ENCODE measurements at regions not wholly inside any gene's neighbourhood (a gene's known extent, or its start where the extent isn't known, plus 50 kb on each side); places are given as distances from the start of the nearest gene placed in this dataset.
"Not testable (repeated sequence)": the region's sequence is repeated elsewhere in the genome, so short reads cannot be mapped to it uniquely, and the experiment has no call there.

GRCh38 chr3:145387211-145387610 is 773.8 kb downstream of the PLOD2 start:
- Histone ChIP-seq H3K36me3 (ENCODE audit: control insufficient read depth, insufficient read depth, low read length) (no peaks in the 10 kb centered on the region), H3K9ac (ENCODE audit: low read length) (no peak overlapping the region), H3K27me3 (ENCODE audit: control insufficient read depth, insufficient read depth, low read length) (no peaks in the 10 kb centered on the region), H3K27ac (ENCODE audit: low read depth, low read length) (no peak overlapping the region), H3K4me1 (ENCODE audit: control insufficient read depth, insufficient read depth, low read length) (peaks cover 3% of the 10 kb centered on the region), H3K4me3 (ENCODE audit: low read length) (no peak overlapping the region)

- Histone ChIP-seq H3K27ac (ENCODE audit: low read depth, low read length) (no peak overlapping the region), H3K27me3 (ENCODE audit: control insufficient read depth, insufficient read depth, low read length) (no peaks in the 10 kb centered on the region), H3K36me3 (ENCODE audit: control insufficient read depth, insufficient read depth, low read length) (no peaks in the 10 kb centered on the region), H3K4me1 (ENCODE audit: control insufficient read depth, insufficient read depth, low read length) (no peaks in the 10 kb centered on the region), H3K9ac (ENCODE audit: low read length) (no peak overlapping the region), H3K4me3 (ENCODE audit: low read length) (no peak overlapping the region)
Observed at GRCh38 chr3:145395421-145395820, 765.6 kb downstream of the PLOD2 start.

DNA sequence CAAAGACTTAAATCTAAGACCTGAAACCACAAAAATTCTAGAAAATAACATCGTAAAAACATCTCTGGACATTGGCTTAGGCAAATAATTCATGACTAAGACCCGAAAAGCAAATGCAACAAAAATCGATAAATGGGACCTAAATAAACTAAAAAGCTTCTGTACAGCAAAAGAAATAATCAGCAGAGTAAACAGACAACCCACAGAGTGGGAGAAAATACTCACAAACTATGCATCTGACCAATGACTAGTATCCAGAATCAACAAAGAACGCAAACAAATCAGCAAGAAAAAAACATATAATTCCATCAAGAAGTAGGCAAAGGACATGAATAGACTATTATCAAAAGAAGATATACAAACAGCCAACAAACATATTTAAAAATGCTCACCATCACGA is 749.4 kb downstream of the PLOD2 start:
- H3K4me1 ChIP-seq (ENCODE audit: control insufficient read depth, insufficient read depth, low read length), result no peaks in the 10 kb centered on the region
- no peak overlapping the region for H3K4me3 ChIP-seq (ENCODE audit: low read length)
- no peaks in the 10 kb centered on the region for H3K27me3 ChIP-seq (ENCODE audit: control insufficient read depth, insufficient read depth, low read length)
- no peaks in the 10 kb centered on the region for H3K36me3 ChIP-seq (ENCODE audit: control insufficient read depth, insufficient read depth, low read length)
- H3K27ac ChIP-seq (ENCODE audit: low read depth, low read length), result no peak overlapping the region
- H3K9ac ChIP-seq (ENCODE audit: low read length), result no peak overlapping the region

GRCh38 chr3:145417678-145418077 is 743.3 kb downstream of the PLOD2 start:
- H3K27me3 ChIP-seq (ENCODE audit: control insufficient read depth, insufficient read depth, low read length), result no peaks in the 10 kb centered on the region
- no peak overlapping the region for H3K27ac ChIP-seq (ENCODE audit: low read depth, low read length)
- H3K9ac ChIP-seq (ENCODE audit: low read length), result no peak overlapping the region
- H3K4me1 ChIP-seq (ENCODE audit: control insufficient read depth, insufficient read depth, low read length), result no peaks in the 10 kb centered on the region
- H3K36me3 ChIP-seq (ENCODE audit: control insufficient read depth, insufficient read depth, low read length), result no peaks in the 10 kb centered on the region
- no peak overlapping the region for H3K4me3 ChIP-seq (ENCODE audit: low read length)

GRCh38 chr3:145422556-145422955 is 738.4 kb downstream of the PLOD2 start:
- no peak overlapping the region for H3K9ac ChIP-seq (ENCODE audit: low read length)
- H3K27ac ChIP-seq (ENCODE audit: low read depth, low read length), result no peak overlapping the region
- H3K4me3 ChIP-seq (ENCODE audit: low read length), result no peak overlapping the region
- H3K36me3 ChIP-seq (ENCODE audit: control insufficient read depth, insufficient read depth, low read length), result no peaks in the 10 kb centered on the region
- no peaks in the 10 kb centered on the region for H3K27me3 ChIP-seq (ENCODE audit: control insufficient read depth, insufficient read depth, low read length)
- no peaks in the 10 kb centered on the region for H3K4me1 ChIP-seq (ENCODE audit: control insufficient read depth, insufficient read depth, low read length)

GRCh38 chr3:145427355-145427754 is 733.6 kb downstream of the PLOD2 start:
- no peaks in the 10 kb centered on the region for H3K36me3 ChIP-seq (ENCODE audit: control insufficient read depth, insufficient read depth, low read length)
- H3K27ac ChIP-seq (ENCODE audit: low read depth, low read length), result no peak overlapping the region
- no peak overlapping the region for H3K4me3 ChIP-seq (ENCODE audit: low read length)
- H3K4me1 ChIP-seq (ENCODE audit: control insufficient read depth, insufficient read depth, low read length), result no peaks in the 10 kb centered on the region
- no peak overlapping the region for H3K9ac ChIP-seq (ENCODE audit: low read length)
- H3K27me3 ChIP-seq (ENCODE audit: control insufficient read depth, insufficient read depth, low read length), result no peaks in the 10 kb centered on the region

DNA sequence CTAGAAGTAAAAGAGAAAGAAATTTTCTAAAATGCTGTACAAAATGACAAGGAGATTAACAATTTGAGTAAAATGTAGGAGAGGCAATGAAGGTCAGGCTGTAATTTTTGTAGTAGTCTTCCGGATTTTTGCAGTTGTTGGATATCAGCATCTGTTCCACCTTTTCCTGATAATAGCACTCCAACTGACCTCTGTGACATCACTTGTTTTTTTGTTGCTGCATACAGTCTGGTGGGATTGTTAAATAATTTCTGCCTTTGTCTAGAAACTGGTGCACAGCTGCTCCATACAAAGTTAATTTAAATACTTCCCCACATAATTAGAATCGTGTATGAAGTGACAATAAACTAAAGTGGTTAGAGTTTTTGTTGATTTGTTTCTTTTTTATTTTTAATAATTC is 731.4 kb downstream of the PLOD2 start:
- H3K4me3 ChIP-seq (ENCODE audit: low read length), result no peak overlapping the region
- H3K27me3 ChIP-seq (ENCODE audit: control insufficient read depth, insufficient read depth, low read length), result no peaks in the 10 kb centered on the region
- H3K9ac ChIP-seq (ENCODE audit: low read length), result no peak overlapping the region
- H3K4me1 ChIP-seq (ENCODE audit: control insufficient read depth, insufficient read depth, low read length), result no peaks in the 10 kb centered on the region
- no peak overlapping the region for H3K27ac ChIP-seq (ENCODE audit: low read depth, low read length)
- H3K36me3 ChIP-seq (ENCODE audit: control insufficient read depth, insufficient read depth, low read length), result no peaks in the 10 kb centered on the region

DNA sequence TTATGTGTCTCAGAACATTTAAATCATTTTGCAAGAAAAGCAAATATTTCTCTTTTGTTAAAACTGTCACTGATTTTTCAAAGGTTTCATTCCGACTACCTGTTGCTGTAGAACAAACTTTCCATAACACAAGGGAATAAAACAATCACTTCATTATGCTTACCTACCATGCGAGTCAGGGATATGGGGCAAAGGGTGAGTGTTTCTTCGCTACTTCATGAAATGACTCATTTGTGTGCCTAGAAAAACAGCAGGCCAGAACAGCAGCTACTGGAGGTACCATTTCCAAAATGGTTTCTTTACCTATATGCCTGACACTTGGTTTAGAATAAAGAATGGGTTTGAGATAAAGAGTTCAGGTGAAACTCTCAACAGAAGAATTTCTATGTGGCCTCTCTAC is 712.5 kb downstream of the PLOD2 start:
- Histone ChIP-seq H3K9ac (ENCODE audit: low read length) (no peak overlapping the region), H3K4me3 (ENCODE audit: low read length) (no peak overlapping the region), H3K36me3 (ENCODE audit: control insufficient read depth, insufficient read depth, low read length) (no peaks in the 10 kb centered on the region), H3K4me1 (ENCODE audit: control insufficient read depth, insufficient read depth, low read length) (no peaks in the 10 kb centered on the region), H3K27me3 (ENCODE audit: control insufficient read depth, insufficient read depth, low read length) (no peaks in the 10 kb centered on the region), H3K27ac (ENCODE audit: low read depth, low read length) (no peak overlapping the region)

GRCh38 chr3:145450018-145450682 is 710.8 kb downstream of the PLOD2 start:
- Histone ChIP-seq H3K4me1 (ENCODE audit: control insufficient read depth, insufficient read depth, low read length) (no peaks in the 10 kb centered on the region), H3K4me3 (ENCODE audit: low read length) (no peak overlapping the region), H3K9ac (ENCODE audit: low read length) (no peak overlapping the region), H3K27ac (ENCODE audit: low read depth, low read length) (no peak overlapping the region), H3K27me3 (ENCODE audit: control insufficient read depth, insufficient read depth, low read length) (no peaks in the 10 kb centered on the region), H3K36me3 (ENCODE audit: control insufficient read depth, insufficient read depth, low read length) (no peaks in the 10 kb centered on the region)

- no peaks in the 10 kb centered on the region for H3K36me3 ChIP-seq (ENCODE audit: control insufficient read depth, insufficient read depth, low read length)
- H3K27ac ChIP-seq (ENCODE audit: low read depth, low read length), result no peak overlapping the region
- H3K4me1 ChIP-seq (ENCODE audit: control insufficient read depth, insufficient read depth, low read length), result no peaks in the 10 kb centered on the region
- H3K4me3 ChIP-seq (ENCODE audit: low read length), result no peak overlapping the region
- no peak overlapping the region for H3K9ac ChIP-seq (ENCODE audit: low read length)
- no peaks in the 10 kb centered on the region for H3K27me3 ChIP-seq (ENCODE audit: control insufficient read depth, insufficient read depth, low read length)
Observed at GRCh38 chr3:145457825-145458552, 703.0 kb downstream of the PLOD2 start.

GRCh38 chr3:145459681-145460080 is 701.3 kb downstream of the PLOD2 start:
- not testable (repeated sequence) for H3K27me3 ChIP-seq (ENCODE audit: control insufficient read depth, insufficient read depth, low read length); H3K4me3 ChIP-seq (ENCODE audit: low read length); H3K36me3 ChIP-seq (ENCODE audit: control insufficient read depth, insufficient read depth, low read length); H3K4me1 ChIP-seq (ENCODE audit: control insufficient read depth, insufficient read depth, low read length); H3K27ac ChIP-seq (ENCODE audit: low read depth, low read length); H3K9ac ChIP-seq (ENCODE audit: low read length)

- H3K9ac ChIP-seq (ENCODE audit: low read length), result no peak overlapping the region
- no peaks in the 10 kb centered on the region for H3K27me3 ChIP-seq (ENCODE audit: control insufficient read depth, insufficient read depth, low read length)
- no peaks in the 10 kb centered on the region for H3K4me1 ChIP-seq (ENCODE audit: control insufficient read depth, insufficient read depth, low read length)
Observed at GRCh38 chr3:145471976-145472375, 689.0 kb downstream of the PLOD2 start.

DNA sequence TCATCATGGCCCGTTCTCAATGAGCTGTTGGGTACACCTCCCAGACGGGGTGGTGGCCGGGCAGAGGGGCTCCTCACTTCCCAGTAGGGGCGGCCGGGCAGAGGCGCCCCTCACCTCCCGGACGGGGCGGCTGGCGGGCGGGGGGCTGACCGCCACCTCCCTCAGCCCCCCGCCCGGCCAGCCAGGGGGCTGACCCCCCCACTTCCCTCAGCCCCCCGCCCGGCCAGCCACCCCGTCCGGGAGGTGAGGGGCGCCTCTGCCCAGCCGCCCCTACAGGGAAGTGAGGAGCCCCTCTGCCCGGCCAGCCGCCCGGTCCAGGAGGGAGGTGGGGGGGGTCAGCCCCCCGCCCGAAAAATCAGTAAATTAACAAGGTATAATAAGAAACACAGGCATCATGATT is 678.2 kb downstream of the PLOD2 start:
- H3K27me3 ChIP-seq (ENCODE audit: control insufficient read depth, insufficient read depth, low read length); H3K36me3 ChIP-seq (ENCODE audit: control insufficient read depth, insufficient read depth, low read length); H3K4me1 ChIP-seq (ENCODE audit: control insufficient read depth, insufficient read depth, low read length); H3K4me3 ChIP-seq (ENCODE audit: low read length); H3K9ac ChIP-seq (ENCODE audit: low read length); H3K27ac ChIP-seq (ENCODE audit: low read depth, low read length): not testable (repeated sequence)

More at GRCh38 chr3:145471976-145472375, 689.0 kb downstream of the PLOD2 start:
- Histone ChIP-seq H3K4me3 (ENCODE audit: low read length) (no peak overlapping the region), H3K36me3 (ENCODE audit: control insufficient read depth, insufficient read depth, low read length) (no peaks in the 10 kb centered on the region), H3K27ac (ENCODE audit: low read depth, low read length) (no peak overlapping the region)
